ENCODE measurements at regions not wholly inside any gene's neighbourhood (a gene's known extent, or its start where the extent isn't known, plus 50 kb on each side); places are given as distances from the start of the nearest gene placed in this dataset.

DNA sequence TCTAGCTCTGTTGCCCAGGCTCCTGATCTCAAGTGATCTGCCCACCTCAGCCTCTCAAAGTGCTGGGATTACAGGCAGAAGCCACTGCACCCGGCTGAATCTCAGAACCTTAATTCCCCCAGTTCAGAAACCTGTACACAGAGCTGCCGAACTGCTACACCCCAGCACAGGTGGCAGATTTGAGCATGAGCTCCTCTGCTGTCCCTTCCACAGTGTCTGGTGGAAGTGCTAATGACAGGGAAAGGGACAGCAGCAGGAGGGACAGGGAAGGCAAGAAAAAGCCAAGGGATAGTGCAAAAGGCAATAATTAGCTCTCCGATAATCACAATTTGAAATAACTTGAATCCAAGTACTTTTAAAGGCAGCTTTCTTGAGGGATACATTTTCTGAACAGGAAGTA, 211.4 kb upstream of the ZNF521 start:
- ATAC-seq (ENCODE audit: low read depth) (no peak), DNase-seq (no peak)
- no peak overlapping the region for H3K4ac ChIP-seq (ENCODE audit: low read depth, low read length)
- no peak overlapping the region for H2BK5ac ChIP-seq (ENCODE audit: low read depth, low read length, poor library complexity, severe bottlenecking)
- no peak overlapping the region for H3K56ac ChIP-seq (ENCODE audit: extremely low read depth, insufficient read depth, low read length)
- no CpG with 5 or more reads among the region's 3 CpGs for WGBS, 2 experiments (ENCODE audit: extremely low coverage in 2 of 2, insufficient read length in 1 of 2)
- H3K23ac ChIP-seq (ENCODE audit: low read depth, low read length), result no peak overlapping the region
- H2BK20ac ChIP-seq (ENCODE audit: low read depth, low read length), result no peak overlapping the region
- POLR2A ChIA-PET (ENCODE audit: unreplicated experiment), result no interaction called here
- H3K9me3 ChIP-seq (ENCODE audit: control insufficient read depth, insufficient read depth, low read length), result no peaks in the 10 kb centered on the region
- dilution Hi-C loops (cut with HindIII; ENCODE audit: low sequenced_read_pairs, unreplicated experiment), result no loop called here
- H4K5ac ChIP-seq (ENCODE audit: low read depth, low read length), result no peak overlapping the region
- no peak overlapping the region for H3K18ac ChIP-seq (ENCODE audit: low read depth, low read length)
- H2AK9ac ChIP-seq (replicated peaks; ENCODE audit: low read depth, low read length, poor library complexity), result no peak overlapping the region
- no peaks in the 10 kb centered on the region for H3K79me1 ChIP-seq (ENCODE audit: low read depth in 1 of 2, low read length in 2 of 2)
- TF ChIP-seq NFE2L2 (IDR thresholded peaks at IDR 0.05; ENCODE audit: low read depth, low read length), result no peak
- no peak for TF ChIP-seq MXI1 (IDR thresholded peaks at IDR 0.05; ENCODE audit: borderline replicate concordance, low read depth, low read length)
- no peak for TF ChIP-seq RAD21 (IDR thresholded peaks at IDR 0.05; ENCODE audit: low read length)
- H4K8ac ChIP-seq (ENCODE audit: low read depth in 2 of 2, low read length in 2 of 2), result no peak overlapping the region
- H3K27ac ChIP-seq (ENCODE audit: insufficient read depth, low read length), result no peak overlapping the region
- intact Hi-C loops (cut with micrococcal nuclease), result no loop called here
- H3K36me3 ChIP-seq (ENCODE audit: control insufficient read depth, insufficient read depth, low read length), result no peaks in the 10 kb centered on the region
- H4K20me1 ChIP-seq (ENCODE audit: insufficient read depth, low read length), result no peaks in the 10 kb centered on the region
- no peak overlapping the region for H3K4me2 ChIP-seq (ENCODE audit: low read depth, low read length)
- H3K4me3 ChIP-seq (ENCODE audit: insufficient read depth, low read depth, low read length), result no peak overlapping the region
- no peak overlapping the region for H2BK15ac ChIP-seq (ENCODE audit: low read depth, low read length)
- no TSS peak for BruUV-seq (replicated peaks)
- CTCF ChIA-PET, result interaction anchor here (0.6 to 1.1 kb wide), 2 partner anchors 11 to 40 kb away, joined by 3 to 4 read pairs; no protein-coding TSS in a partner anchor
- H2AK5ac ChIP-seq (ENCODE audit: low read depth, low read length), result no peak overlapping the region
- no peak overlapping the region for H4K91ac ChIP-seq (ENCODE audit: insufficient read depth, low read depth, low read length)
- peaks cover 4% of the 10 kb centered on the region; the same call in 1 of the 2 replicates for H3K9me1 ChIP-seq (ENCODE audit: insufficient read depth, low read length)
- H3K4me1 ChIP-seq (ENCODE audit: control insufficient read depth, insufficient read depth, low read length), result no peaks in the 10 kb centered on the region
- no peak overlapping the region for H3K14ac ChIP-seq (replicated peaks; ENCODE audit: low read depth, low read length)
- no peak overlapping the region for H2AFZ ChIP-seq (replicated peaks; ENCODE audit: low read length, poor library complexity)
- no peak overlapping the region for H3K9ac ChIP-seq (ENCODE audit: low read depth, low read length)
- peaks cover 2% of the 10 kb centered on the region; the same call in 1 of the 2 replicates for H3K27me3 ChIP-seq (ENCODE audit: control insufficient read depth, insufficient read depth, low read length)
- in situ Hi-C loops (cut with MboI; ENCODE audit: low sequenced_read_pairs), result loop anchor here (25.0 kb wide), 1 partner anchor 274 kb away; no protein-coding TSS in a partner anchor
- no peak overlapping the region for H2BK120ac ChIP-seq (ENCODE audit: low read depth, low read length)

Data from IMR-90 (cell line).